SU-DHL-6 (cell line): ENCODE measurements at regions not wholly inside any gene's neighbourhood (a gene's known extent, or its start where the extent isn't known, plus 50 kb on each side); places are given as distances from the start of the nearest gene placed in this dataset.

Source experiments
- H2AFZ ChIP-seq: fragments of 200-600 bp; sonication (generic); 2 replicates; pipeline ENCODE4 v1.6.1; 2014; ENCODE audit warnings: low read depth, mild to moderate bottlenecking, moderate library complexity, mixed read lengths, antibody characterized with exemption, low read length; ENCODE audit not compliant: severe bottlenecking
- H3F3A ChIP-seq: fragments of 200-600 bp; shearing (Covaris generic); 2 replicates; pipeline ENCODE4 v1.6.0; 2016; ENCODE audit warnings: antibody characterized with exemption, mild to moderate bottlenecking; ENCODE audit not compliant: insufficient read depth
- H3K27ac ChIP-seq: fragments of 200-600 bp; sonication (generic); 2 replicates; pipeline ENCODE4 v1.5.1; 2016; ENCODE audit warnings: low read depth, mild to moderate bottlenecking, low read length, moderate library complexity, mixed read lengths
- H3K27me3 ChIP-seq: fragments of 200-600 bp; sonication (generic), shearing (Covaris generic); 2 replicates; pipeline ENCODE4 v1.6.0; 2014; ENCODE audit warnings: mild to moderate bottlenecking, low read length
- H3K36me3 ChIP-seq: fragments of 200-600 bp; sonication (generic); 2 replicates; pipeline ENCODE4 v1.6.1; 2014; ENCODE audit warnings: mild to moderate bottlenecking, low read length, mixed read lengths
- H3K4me2 ChIP-seq: fragments of 300-600, 200-600 bp; shearing (Covaris generic), sonication (generic); 2 replicates; pipeline ENCODE4 v1.6.0; 2014; ENCODE audit warnings: low read length, low read depth, mild to moderate bottlenecking; ENCODE audit not compliant: poor library complexity, severe bottlenecking
- H3K4me3 ChIP-seq: fragments of 200-600 bp; sonication (generic); 2 replicates; pipeline ENCODE4 v1.5.1; 2014; ENCODE audit warnings: antibody characterized with exemption, low read length, mild to moderate bottlenecking, mixed read lengths; ENCODE audit not compliant: insufficient read depth, poor library complexity, severe bottlenecking
- H3K79me2 ChIP-seq: fragments of 200-600 bp; sonication (generic); 2 replicates; pipeline ENCODE4 v1.6.1; 2014; ENCODE audit warnings: mild to moderate bottlenecking, low read length, moderate library complexity; ENCODE audit not compliant: insufficient read depth
- H3K9ac ChIP-seq: fragments of 200-600 bp; sonication (generic); 2 replicates; pipeline ENCODE4 v1.7.0; 2014; ENCODE audit warnings: mild to moderate bottlenecking, low read length
- H3K9me2 ChIP-seq: fragments of 200-600 bp; sonication (generic); replicated peaks from 2 replicates; pipeline ENCODE4 v1.6.1; 2014; ENCODE audit warnings: low read length; ENCODE audit not compliant: insufficient read depth
- H3K9me3 ChIP-seq: fragments of 200-600 bp; sonication (generic); 2 replicates; pipeline ENCODE4 v1.6.1; 2014; ENCODE audit warnings: low read length, mixed read lengths; ENCODE audit not compliant: insufficient read depth
- H4K20me1 ChIP-seq: fragments of 200-600 bp; sonication (generic); 2 replicates; pipeline ENCODE4 v1.6.1; 2014; ENCODE audit warnings: low read depth, mild to moderate bottlenecking, antibody characterized with exemption, low read length, moderate library complexity, mixed read lengths
- EZH2phosphoT487 ChIP-seq: fragments of 200-600 bp; sonication (generic), shearing (Covaris generic); conservative IDR thresholded peaks from 2 replicates; pipeline ENCODE4 v1.6.1; 2018; ENCODE audit warnings: mild to moderate bottlenecking, antibody characterized with exemption, low read length, moderate library complexity, mixed read lengths
- TF ChIP-seq, protein P1 (sequence below): fragments of 200-600 bp; sonication (generic); IDR thresholded peaks from one replicate; pipeline ENCODE4 v1.5.1; 2017; ENCODE audit warnings: antibody characterized with exemption, mild to moderate bottlenecking, low read length, moderate library complexity; ENCODE audit not compliant: insufficient read depth, poor library complexity, severe bottlenecking

- H3K9me2 ChIP-seq: no peaks in the 10 kb centered on the region
- TF ChIP-seq, protein P1, sequence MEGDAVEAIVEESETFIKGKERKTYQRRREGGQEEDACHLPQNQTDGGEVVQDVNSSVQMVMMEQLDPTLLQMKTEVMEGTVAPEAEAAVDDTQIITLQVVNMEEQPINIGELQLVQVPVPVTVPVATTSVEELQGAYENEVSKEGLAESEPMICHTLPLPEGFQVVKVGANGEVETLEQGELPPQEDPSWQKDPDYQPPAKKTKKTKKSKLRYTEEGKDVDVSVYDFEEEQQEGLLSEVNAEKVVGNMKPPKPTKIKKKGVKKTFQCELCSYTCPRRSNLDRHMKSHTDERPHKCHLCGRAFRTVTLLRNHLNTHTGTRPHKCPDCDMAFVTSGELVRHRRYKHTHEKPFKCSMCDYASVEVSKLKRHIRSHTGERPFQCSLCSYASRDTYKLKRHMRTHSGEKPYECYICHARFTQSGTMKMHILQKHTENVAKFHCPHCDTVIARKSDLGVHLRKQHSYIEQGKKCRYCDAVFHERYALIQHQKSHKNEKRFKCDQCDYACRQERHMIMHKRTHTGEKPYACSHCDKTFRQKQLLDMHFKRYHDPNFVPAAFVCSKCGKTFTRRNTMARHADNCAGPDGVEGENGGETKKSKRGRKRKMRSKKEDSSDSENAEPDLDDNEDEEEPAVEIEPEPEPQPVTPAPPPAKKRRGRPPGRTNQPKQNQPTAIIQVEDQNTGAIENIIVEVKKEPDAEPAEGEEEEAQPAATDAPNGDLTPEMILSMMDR: no peak
- TF ChIP-seq EZH2phosphoT487: no peak
- no peak overlapping the region for H3K27ac ChIP-seq
- no peak overlapping the region for H3K9ac ChIP-seq
- no peak overlapping the region for H2AFZ ChIP-seq
- H3K27me3 ChIP-seq: no peaks in the 10 kb centered on the region
- H3K4me3 ChIP-seq: no peak overlapping the region
- H3K79me2 ChIP-seq: no peaks in the 10 kb centered on the region
- H3F3A ChIP-seq: no peaks in the 10 kb centered on the region
- no peaks in the 10 kb centered on the region for H4K20me1 ChIP-seq
- no peak overlapping the region for H3K4me2 ChIP-seq
- no peaks in the 10 kb centered on the region for H3K9me3 ChIP-seq
- no peaks in the 10 kb centered on the region for H3K36me3 ChIP-seq
Measured at GRCh38 chr5:60505373-60506171, 194.4 kb downstream of the DEPDC1B start.

DNA sequence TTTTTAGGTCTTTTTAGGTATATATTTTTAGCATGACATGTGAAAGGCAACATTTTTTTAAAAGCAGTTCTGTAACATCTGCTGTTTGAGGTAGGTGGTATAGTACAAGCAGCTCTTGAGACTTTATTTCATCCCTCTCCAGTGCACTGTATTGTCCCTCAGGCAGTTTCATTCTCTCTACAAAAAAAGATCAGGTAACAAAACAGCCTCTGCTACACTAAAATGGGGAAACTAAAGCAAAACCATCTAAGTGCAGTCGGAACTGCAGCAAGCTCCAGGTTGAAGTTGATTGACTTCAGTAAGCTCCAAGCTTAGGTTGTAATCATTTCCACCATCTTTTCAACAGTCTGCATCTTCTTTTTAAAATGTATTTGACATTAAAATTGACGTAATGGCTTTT, 195.6 kb downstream of the DEPDC1B start:
- Histone ChIP-seq H3K4me2 (no peak overlapping the region), H3K9me2 (no peaks in the 10 kb centered on the region), H2AFZ (no peak overlapping the region), H3K4me3 (no peak overlapping the region), H3K27ac (no peak overlapping the region), H3K79me2 (no peaks in the 10 kb centered on the region), H4K20me1 (no peaks in the 10 kb centered on the region), H3K9me3 (no peaks in the 10 kb centered on the region), H3K36me3 (no peaks in the 10 kb centered on the region), H3K9ac (no peak overlapping the region), H3F3A (no peaks in the 10 kb centered on the region), H3K27me3 (no peaks in the 10 kb centered on the region)
- TF ChIP-seq, protein P1: no peak
- TF ChIP-seq EZH2phosphoT487: no peak

DNA sequence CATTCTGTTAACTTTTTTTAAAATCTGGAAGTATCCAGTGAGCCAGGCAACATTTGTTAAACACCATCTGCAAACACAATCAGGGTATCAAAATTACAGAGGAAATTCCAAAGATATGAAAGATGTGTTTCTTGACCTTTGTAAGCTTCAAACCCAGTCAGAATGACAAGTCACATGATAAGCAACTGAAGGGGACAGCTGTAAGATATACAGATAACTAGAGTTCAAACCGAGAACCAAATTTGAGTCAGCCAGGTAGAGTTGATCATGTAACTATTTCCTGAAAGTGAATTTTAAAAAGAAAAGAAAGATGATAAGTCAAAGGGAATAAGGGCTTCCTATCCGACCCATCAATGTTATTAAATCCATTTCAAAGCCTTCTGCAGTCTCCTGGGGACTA, 196.2 kb downstream of the DEPDC1B start:
- Histone ChIP-seq H3F3A (no peaks in the 10 kb centered on the region), H2AFZ (no peak overlapping the region), H3K4me2 (no peak overlapping the region), H3K9ac (no peak overlapping the region), H3K27ac (no peak overlapping the region), H3K4me3 (no peak overlapping the region), H3K36me3 (no peaks in the 10 kb centered on the region), H3K9me2 (no peaks in the 10 kb centered on the region), H3K27me3 (no peaks in the 10 kb centered on the region), H3K79me2 (no peaks in the 10 kb centered on the region), H3K9me3 (no peaks in the 10 kb centered on the region), H4K20me1 (no peaks in the 10 kb centered on the region)
- TF ChIP-seq EZH2phosphoT487: no peak
- TF ChIP-seq, protein P1: no peak
